Neural cell (in vitro differentiated cells): ENCODE measurements at regions not wholly inside any gene's neighbourhood (a gene's known extent, or its start where the extent isn't known, plus 50 kb on each side); places are given as distances from the start of the nearest gene placed in this dataset.

Source experiments
- EP300 ChIP-seq: fragments of 450-650 bp; conservative IDR thresholded peaks from 2 replicates; pipeline ENCODE4 v1.6.1; 2014; ENCODE audit warnings: antibody characterized with exemption, mild to moderate bottlenecking, moderate library complexity; ENCODE audit not compliant: poor library complexity, severe bottlenecking
- EZH2 ChIP-seq: fragments of 200-600, 300-800 bp; shearing (Covaris generic), sonication (generic); IDR thresholded peaks from 2 replicates; pipeline ENCODE4 v1.6.1; 2014; ENCODE audit warnings: antibody characterized with exemption, low read length, borderline replicate concordance, mild to moderate bottlenecking; ENCODE audit not compliant: insufficient read depth, poor library complexity, severe bottlenecking
- MXI1 ChIP-seq: fragments of 450-650 bp; conservative IDR thresholded peaks from 2 replicates; pipeline ENCODE4 v1.6.1; 2014; ENCODE audit warnings: antibody characterized with exemption, mild to moderate bottlenecking; ENCODE audit not compliant: poor library complexity, severe bottlenecking
- POLR2AphosphoS5 ChIP-seq: IDR thresholded peaks from 2 replicates; pipeline ENCODE4 v1.6.1; 2012
- RAD21 ChIP-seq: fragments of 450-650 bp; conservative IDR thresholded peaks from 2 replicates; pipeline ENCODE4 v1.6.1; 2014; ENCODE audit warnings: antibody characterized with exemption, mild to moderate bottlenecking, moderate library complexity
- SMC3 ChIP-seq: fragments of 450-650 bp; conservative IDR thresholded peaks from 2 replicates; pipeline ENCODE4 v1.6.1; 2014; ENCODE audit warnings: antibody characterized with exemption, mild to moderate bottlenecking, moderate library complexity; ENCODE audit not compliant: poor library complexity
- TAF1 ChIP-seq: IDR thresholded peaks from 2 replicates; pipeline ENCODE4 v1.6.1; 2012; ENCODE audit warnings: low read depth
- TF ChIP-seq, protein P1 (sequence below): IDR thresholded peaks from 2 replicates; pipeline ENCODE4 v1.6.1; 2012; ENCODE audit warnings: borderline replicate concordance
- TF ChIP-seq, protein P2 (sequence below): fragments of 450-650 bp; IDR thresholded peaks from 2 replicates; pipeline ENCODE4 v1.5.1; 2014; ENCODE audit warnings: antibody characterized with exemption, mild to moderate bottlenecking, moderate library complexity; ENCODE audit not compliant: poor library complexity, severe bottlenecking

DNA sequence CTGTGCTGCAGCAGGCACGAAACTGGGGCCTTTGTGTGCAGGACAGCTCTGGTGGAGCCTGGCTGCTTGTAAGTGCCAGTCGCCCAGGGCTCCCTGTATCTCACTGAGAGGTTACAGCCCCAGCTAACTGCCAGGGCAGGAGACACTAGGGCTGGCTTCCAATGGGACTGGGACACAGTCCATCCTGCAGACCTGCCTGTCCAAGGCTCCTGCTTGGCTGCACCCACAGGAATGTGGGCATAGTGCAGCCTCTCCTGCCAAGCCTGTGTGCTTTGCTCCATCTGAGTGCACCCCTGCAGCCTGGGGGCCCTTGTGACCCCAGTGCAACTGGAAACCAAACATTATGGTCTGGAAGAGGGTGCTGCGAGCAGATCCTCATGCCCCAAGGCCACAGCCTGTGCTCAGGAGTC is 144.0 kb downstream of the ADAM29 start:
- TF ChIP-seq, protein P1, sequence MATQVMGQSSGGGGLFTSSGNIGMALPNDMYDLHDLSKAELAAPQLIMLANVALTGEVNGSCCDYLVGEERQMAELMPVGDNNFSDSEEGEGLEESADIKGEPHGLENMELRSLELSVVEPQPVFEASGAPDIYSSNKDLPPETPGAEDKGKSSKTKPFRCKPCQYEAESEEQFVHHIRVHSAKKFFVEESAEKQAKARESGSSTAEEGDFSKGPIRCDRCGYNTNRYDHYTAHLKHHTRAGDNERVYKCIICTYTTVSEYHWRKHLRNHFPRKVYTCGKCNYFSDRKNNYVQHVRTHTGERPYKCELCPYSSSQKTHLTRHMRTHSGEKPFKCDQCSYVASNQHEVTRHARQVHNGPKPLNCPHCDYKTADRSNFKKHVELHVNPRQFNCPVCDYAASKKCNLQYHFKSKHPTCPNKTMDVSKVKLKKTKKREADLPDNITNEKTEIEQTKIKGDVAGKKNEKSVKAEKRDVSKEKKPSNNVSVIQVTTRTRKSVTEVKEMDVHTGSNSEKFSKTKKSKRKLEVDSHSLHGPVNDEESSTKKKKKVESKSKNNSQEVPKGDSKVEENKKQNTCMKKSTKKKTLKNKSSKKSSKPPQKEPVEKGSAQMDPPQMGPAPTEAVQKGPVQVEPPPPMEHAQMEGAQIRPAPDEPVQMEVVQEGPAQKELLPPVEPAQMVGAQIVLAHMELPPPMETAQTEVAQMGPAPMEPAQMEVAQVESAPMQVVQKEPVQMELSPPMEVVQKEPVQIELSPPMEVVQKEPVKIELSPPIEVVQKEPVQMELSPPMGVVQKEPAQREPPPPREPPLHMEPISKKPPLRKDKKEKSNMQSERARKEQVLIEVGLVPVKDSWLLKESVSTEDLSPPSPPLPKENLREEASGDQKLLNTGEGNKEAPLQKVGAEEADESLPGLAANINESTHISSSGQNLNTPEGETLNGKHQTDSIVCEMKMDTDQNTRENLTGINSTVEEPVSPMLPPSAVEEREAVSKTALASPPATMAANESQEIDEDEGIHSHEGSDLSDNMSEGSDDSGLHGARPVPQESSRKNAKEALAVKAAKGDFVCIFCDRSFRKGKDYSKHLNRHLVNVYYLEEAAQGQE, result no peak
- TF ChIP-seq EP300 (no peak), POLR2AphosphoS5 (no peak), TAF1 (no peak), RAD21 (no peak), EZH2 (no peak), MXI1 (no peak), SMC3 (no peak)
- TF ChIP-seq, protein P2, sequence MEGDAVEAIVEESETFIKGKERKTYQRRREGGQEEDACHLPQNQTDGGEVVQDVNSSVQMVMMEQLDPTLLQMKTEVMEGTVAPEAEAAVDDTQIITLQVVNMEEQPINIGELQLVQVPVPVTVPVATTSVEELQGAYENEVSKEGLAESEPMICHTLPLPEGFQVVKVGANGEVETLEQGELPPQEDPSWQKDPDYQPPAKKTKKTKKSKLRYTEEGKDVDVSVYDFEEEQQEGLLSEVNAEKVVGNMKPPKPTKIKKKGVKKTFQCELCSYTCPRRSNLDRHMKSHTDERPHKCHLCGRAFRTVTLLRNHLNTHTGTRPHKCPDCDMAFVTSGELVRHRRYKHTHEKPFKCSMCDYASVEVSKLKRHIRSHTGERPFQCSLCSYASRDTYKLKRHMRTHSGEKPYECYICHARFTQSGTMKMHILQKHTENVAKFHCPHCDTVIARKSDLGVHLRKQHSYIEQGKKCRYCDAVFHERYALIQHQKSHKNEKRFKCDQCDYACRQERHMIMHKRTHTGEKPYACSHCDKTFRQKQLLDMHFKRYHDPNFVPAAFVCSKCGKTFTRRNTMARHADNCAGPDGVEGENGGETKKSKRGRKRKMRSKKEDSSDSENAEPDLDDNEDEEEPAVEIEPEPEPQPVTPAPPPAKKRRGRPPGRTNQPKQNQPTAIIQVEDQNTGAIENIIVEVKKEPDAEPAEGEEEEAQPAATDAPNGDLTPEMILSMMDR, result no peak
